Activated naive CD4-positive, alpha-beta T cell treated with anti-CD3 and anti-CD28 coated beads for 36 hours (primary cell): ENCODE measurements at regions not wholly inside any gene's neighbourhood (a gene's known extent, or its start where the extent isn't known, plus 50 kb on each side); places are given as distances from the start of the nearest gene placed in this dataset.
"Not testable (repeated sequence)": the region's sequence is repeated elsewhere in the genome, so short reads cannot be mapped to it uniquely, and the experiment has no call there.

Source experiments
- CTCF ChIA-PET: fragments of 350-600 bp; sonication (Branson Sonifier 250); formaldehyde crosslinking; loops from one replicate; lab custom pipeline; 2021; ENCODE audit warnings: antibody characterized with exemption; lab: Charles Lee
- DNase-seq: peaks from one replicate; pipeline ENCODE4 v3.0.0-alpha.2; 2020
- H3K27ac Mint-ChIP-seq: one replicate; pipeline ENCODE4 v1.8.0; 2021; ENCODE audit warnings: mild to moderate bottlenecking, mixed read lengths
- H3K27me3 Mint-ChIP-seq: one replicate; pipeline ENCODE4 v1.8.0; 2021; ENCODE audit warnings: low read depth, mixed read lengths
- H3K36me3 Mint-ChIP-seq: one replicate; pipeline ENCODE4 v1.8.0; 2021; ENCODE audit warnings: low read depth, mixed read lengths
- H3K4me1 Mint-ChIP-seq: one replicate; pipeline ENCODE4 v1.8.0; 2021; ENCODE audit warnings: low read depth, mixed read lengths
- H3K4me3 Mint-ChIP-seq: one replicate; pipeline ENCODE4 v1.8.0; 2021; ENCODE audit warnings: mild to moderate bottlenecking, moderate library complexity, mixed read lengths
- H3K9me3 Mint-ChIP-seq: one replicate; pipeline ENCODE4 v1.8.0; 2021; ENCODE audit warnings: mixed read lengths
- intact Hi-C: fragments of 100-400 bp; cut with micrococcal nuclease; formaldehyde crosslinking; loops from one replicate; pipeline ENCODE4 v1.15.1; 2023

DNA sequence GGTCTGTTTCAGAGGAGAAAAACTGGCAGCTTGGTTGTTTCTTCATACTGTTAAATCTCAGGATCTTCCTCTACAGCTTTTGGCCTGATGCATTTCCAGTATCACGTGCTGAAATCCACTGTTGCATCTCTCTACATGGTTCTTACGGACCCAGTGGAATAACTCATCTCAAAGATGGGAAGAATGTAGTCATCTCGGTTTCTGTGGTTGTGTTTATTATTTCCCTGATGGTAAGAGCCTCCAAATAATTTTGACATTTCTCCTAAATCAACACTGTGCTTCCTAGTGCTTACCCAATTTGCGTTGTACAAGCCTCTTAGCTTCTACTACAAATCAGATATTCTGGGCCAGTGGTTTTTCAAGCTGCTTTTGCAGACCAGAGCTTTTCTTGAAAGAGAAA, 812.8 kb downstream of the C12orf50 start:
- Mint-ChIP-seq H3K4me1 (no peaks in the 10 kb centered on the region), H3K27ac (no peak overlapping the region), H3K4me3 (no peak overlapping the region), H3K9me3 (no peaks in the 10 kb centered on the region), H3K36me3 (no peaks in the 10 kb centered on the region), H3K27me3 (no peaks in the 10 kb centered on the region)
- intact Hi-C loops: no loop called here
- CTCF ChIA-PET: no interaction called here
- no peak for DNase-seq

DNA sequence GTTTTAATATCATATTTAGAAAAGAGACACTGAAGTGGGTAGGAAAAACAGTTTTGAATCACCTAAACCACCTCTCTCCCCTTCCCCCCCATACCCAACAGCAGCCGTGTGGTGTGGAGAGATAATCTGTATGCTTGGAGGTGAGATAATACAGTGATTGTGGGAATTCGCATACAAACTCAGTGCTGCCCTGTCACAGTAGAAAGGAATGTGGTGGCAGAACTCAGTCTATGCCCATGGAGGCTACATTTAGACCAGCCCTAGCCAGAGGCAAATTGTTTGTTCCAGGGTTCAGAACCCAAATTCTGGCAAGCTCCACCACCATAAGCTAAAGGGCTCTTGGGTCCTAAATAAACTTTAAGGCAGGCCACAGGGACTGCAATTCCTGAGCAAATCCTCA, 827.0 kb downstream of the C12orf50 start:
- H3K4me1 Mint-ChIP-seq: no peaks in the 10 kb centered on the region
- DNase-seq: no peak
- no peak overlapping the region for H3K4me3 Mint-ChIP-seq
- H3K36me3 Mint-ChIP-seq: no peaks in the 10 kb centered on the region
- H3K27ac Mint-ChIP-seq: no peak overlapping the region
- CTCF ChIA-PET: no interaction called here
- H3K9me3 Mint-ChIP-seq: peaks cover 5% of the 10 kb centered on the region
- no peaks in the 10 kb centered on the region for H3K27me3 Mint-ChIP-seq
- intact Hi-C loops: no loop called here

GRCh38 chr12:87201598-87201997, 827.6 kb downstream of the C12orf50 start:
- CTCF ChIA-PET: no interaction called here
- intact Hi-C loops: no loop called here

DNA sequence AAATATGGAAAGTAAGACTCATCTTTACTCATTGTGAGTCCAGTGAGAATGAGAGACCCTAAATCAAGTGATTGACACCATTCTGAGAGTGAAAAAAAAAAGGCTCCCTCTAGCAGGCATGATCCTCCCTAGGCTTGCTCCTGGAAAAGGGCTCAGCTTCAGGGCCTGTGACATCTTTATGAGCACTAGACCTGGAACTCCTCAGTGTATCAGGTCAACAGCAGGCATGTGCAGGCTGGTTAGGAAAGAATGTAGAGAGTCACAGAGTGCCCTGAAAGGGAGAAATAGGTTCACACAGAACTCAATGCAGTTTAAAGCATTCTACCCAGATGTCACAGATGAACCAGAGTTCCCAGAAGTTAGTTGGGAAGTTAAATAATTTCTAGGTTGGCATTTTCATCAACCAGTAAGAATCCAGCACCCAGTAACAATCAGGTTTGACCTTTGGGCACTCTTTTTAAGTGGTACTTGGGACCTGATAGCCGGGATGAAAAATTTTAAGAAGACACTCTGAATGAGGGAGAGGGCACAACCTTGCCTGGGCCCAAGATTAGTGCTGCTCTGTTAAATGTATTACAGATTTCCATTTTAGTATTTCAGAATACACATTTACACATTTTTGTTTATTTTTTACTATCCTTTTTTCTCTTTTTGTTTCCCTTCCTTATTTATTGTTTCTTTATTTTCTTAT, 828.8 kb downstream of the C12orf50 start:
- no peak overlapping the region for H3K27ac Mint-ChIP-seq
- CTCF ChIA-PET: no interaction called here
- intact Hi-C loops: no loop called here
- no peaks in the 10 kb centered on the region for H3K4me1 Mint-ChIP-seq
- no peaks in the 10 kb centered on the region for H3K27me3 Mint-ChIP-seq
- no peak overlapping the region for H3K4me3 Mint-ChIP-seq
- H3K9me3 Mint-ChIP-seq: no peaks in the 10 kb centered on the region
- DNase-seq: no peak
- no peaks in the 10 kb centered on the region for H3K36me3 Mint-ChIP-seq

More at GRCh38 chr12:87201598-87201997, 827.6 kb downstream of the C12orf50 start:
- no peaks in the 10 kb centered on the region for H3K4me1 Mint-ChIP-seq
- no peak overlapping the region for H3K4me3 Mint-ChIP-seq
- H3K27me3 Mint-ChIP-seq: no peaks in the 10 kb centered on the region
- H3K9me3 Mint-ChIP-seq: peaks cover 2% of the 10 kb centered on the region
- no peak overlapping the region for H3K27ac Mint-ChIP-seq
- H3K36me3 Mint-ChIP-seq: no peaks in the 10 kb centered on the region
- no peak for DNase-seq

GRCh38 chr12:87198181-87198580, 831.0 kb downstream of the C12orf50 start:
- intact Hi-C loops: no loop called here
- Mint-ChIP-seq H3K27me3 (no peaks in the 10 kb centered on the region), H3K36me3 (no peaks in the 10 kb centered on the region), H3K27ac (no peak overlapping the region), H3K9me3 (peaks cover 2% of the 10 kb centered on the region), H3K4me1 (no peaks in the 10 kb centered on the region), H3K4me3 (no peak overlapping the region)
- no peak for DNase-seq
- CTCF ChIA-PET: no interaction called here

DNA sequence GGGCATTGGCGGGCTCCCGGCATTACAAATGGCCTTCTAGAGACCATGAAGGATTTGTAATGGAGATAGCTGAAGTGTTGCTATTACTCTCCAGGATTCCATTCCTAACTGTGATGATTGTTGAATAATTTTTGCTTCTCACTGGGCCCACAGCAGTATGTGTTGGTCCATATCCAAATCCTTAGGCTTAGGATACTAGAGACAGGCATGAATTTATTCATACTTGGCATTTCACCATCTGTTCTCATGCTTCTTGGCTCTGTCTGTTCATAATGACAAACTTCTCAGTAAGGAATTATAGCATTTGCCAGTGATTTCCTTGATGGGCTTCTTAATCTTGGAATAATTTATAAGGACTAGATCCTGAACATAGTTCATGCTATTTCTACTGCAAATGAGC, 832.9 kb downstream of the C12orf50 start:
- intact Hi-C loops: no loop called here
- Mint-ChIP-seq H3K27ac (no peak overlapping the region), H3K36me3 (no peaks in the 10 kb centered on the region), H3K9me3 (peaks cover 2% of the 10 kb centered on the region), H3K27me3 (no peaks in the 10 kb centered on the region), H3K4me3 (no peak overlapping the region), H3K4me1 (no peaks in the 10 kb centered on the region)
- CTCF ChIA-PET: no interaction called here
- DNase-seq: no peak

DNA sequence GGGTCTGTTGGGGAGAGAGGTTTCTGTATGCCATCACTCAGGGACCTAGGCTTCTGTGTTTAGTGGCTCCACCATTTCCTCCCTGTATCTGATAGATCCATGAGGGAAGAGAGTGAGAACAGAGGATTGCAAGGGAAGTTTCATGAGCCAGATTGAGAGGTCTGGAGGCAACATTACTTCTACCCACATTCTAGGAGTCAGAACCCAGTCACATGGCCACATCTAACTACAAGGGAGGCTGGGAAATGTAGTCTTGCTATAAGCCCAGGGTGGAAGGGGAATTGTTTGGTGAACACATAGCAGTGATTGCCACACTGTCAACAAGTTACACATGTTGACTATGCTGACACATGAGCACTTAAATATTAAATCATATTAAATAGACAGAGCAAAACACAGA, 834.8 kb downstream of the C12orf50 start:
- intact Hi-C loops, H3K9me3 Mint-ChIP-seq, DNase-seq, H3K36me3 Mint-ChIP-seq, H3K27ac Mint-ChIP-seq, H3K27me3 Mint-ChIP-seq, CTCF ChIA-PET, H3K4me1 Mint-ChIP-seq, H3K4me3 Mint-ChIP-seq: not testable (repeated sequence)

- H3K27me3 Mint-ChIP-seq: no peaks in the 10 kb centered on the region
- no peaks in the 10 kb centered on the region for H3K9me3 Mint-ChIP-seq
- no peaks in the 10 kb centered on the region for H3K36me3 Mint-ChIP-seq
- no peak overlapping the region for H3K4me3 Mint-ChIP-seq
- no peak for DNase-seq
- H3K27ac Mint-ChIP-seq: no peak overlapping the region
- CTCF ChIA-PET: no interaction called here
- intact Hi-C loops: no loop called here
- no peaks in the 10 kb centered on the region for H3K4me1 Mint-ChIP-seq
Observed at GRCh38 chr12:87185367-87185766, 843.8 kb downstream of the C12orf50 start.

GRCh38 chr12:87182696-87183233, 846.4 kb downstream of the C12orf50 start:
- CTCF ChIA-PET: no interaction called here
- intact Hi-C loops: no loop called here
- no peak for DNase-seq

DNA sequence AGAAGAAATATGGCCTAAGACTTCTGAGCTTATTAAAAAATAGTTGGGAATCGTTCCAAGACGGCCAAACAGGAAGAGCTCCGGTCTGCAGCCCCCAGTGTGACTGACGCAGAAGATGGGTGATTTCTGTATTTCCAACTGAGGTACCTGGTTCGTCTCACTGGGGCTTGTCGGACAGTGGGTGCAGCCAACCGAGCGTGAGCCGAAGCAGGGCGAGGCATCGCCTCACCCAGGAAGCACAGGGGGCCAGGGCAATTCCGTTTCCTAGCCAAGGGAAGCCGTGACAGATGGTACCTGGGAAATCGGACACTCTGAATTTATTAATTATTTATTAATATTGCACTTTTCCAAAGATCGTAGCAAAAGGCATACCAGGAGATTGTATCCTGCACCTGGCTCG, 857.8 kb downstream of the C12orf50 start:
- H3K27ac Mint-ChIP-seq: no peak overlapping the region
- intact Hi-C loops: no loop called here
- CTCF ChIA-PET: no interaction called here
- no peaks in the 10 kb centered on the region for H3K36me3 Mint-ChIP-seq
- no peaks in the 10 kb centered on the region for H3K27me3 Mint-ChIP-seq
- peaks cover 27% of the 10 kb centered on the region for H3K9me3 Mint-ChIP-seq
- H3K4me1 Mint-ChIP-seq: no peaks in the 10 kb centered on the region
- DNase-seq: no peak
- H3K4me3 Mint-ChIP-seq: no peak overlapping the region

More at GRCh38 chr12:87182696-87183233, 846.4 kb downstream of the C12orf50 start:
- Mint-ChIP-seq H3K4me1 (no peaks in the 10 kb centered on the region), H3K27me3 (no peaks in the 10 kb centered on the region), H3K27ac (no peak overlapping the region), H3K9me3 (no peaks in the 10 kb centered on the region), H3K36me3 (no peaks in the 10 kb centered on the region), H3K4me3 (no peak overlapping the region)

GRCh38 chr12:87169010-87169409, 860.2 kb downstream of the C12orf50 start:
- DNase-seq: no peak
- intact Hi-C loops: no loop called here
- Mint-ChIP-seq H3K36me3 (no peaks in the 10 kb centered on the region), H3K27me3 (no peaks in the 10 kb centered on the region), H3K4me3 (no peak overlapping the region), H3K4me1 (no peaks in the 10 kb centered on the region), H3K27ac (no peak overlapping the region), H3K9me3 (peaks cover 18% of the 10 kb centered on the region)
- CTCF ChIA-PET: no interaction called here

DNA sequence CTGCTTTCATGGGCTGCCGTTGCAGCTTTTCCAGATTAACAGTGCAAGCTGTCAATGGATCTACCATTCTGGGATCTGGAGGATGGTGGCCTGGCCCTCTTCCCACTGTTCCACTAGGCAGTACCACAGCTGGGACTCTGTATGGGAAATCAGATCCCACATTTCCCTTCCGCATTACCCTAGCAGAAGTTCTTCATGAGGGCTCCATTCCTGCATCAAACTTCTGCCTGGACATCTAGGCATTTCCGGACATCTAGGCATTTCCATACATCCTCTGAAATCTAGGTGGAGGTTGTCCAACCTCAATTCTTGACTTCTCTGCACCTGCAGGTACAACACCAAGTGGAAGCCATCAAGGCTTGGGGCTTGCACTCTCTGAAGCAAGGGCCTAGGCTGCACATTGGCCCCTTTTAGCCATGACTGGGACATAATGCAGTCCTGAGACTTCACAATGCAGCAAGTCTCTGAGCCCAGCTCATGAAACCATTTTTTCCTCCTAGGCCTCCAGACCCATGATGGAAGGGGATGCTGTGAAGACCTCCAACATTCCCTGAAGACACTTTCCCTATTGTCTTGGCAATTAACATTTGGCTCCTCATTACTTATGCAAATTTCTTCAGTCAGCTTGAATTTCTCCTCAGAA, 863.3 kb downstream of the C12orf50 start:
- Mint-ChIP-seq H3K36me3 (no peaks in the 10 kb centered on the region), H3K4me3 (no peak overlapping the region), H3K9me3 (peaks cover 15% of the 10 kb centered on the region), H3K27ac (no peak overlapping the region), H3K27me3 (no peaks in the 10 kb centered on the region), H3K4me1 (no peaks in the 10 kb centered on the region)
- DNase-seq: no peak
- intact Hi-C loops: no loop called here
- CTCF ChIA-PET: no interaction called here

GRCh38 chr12:87163122-87163521, 866.1 kb downstream of the C12orf50 start:
- Mint-ChIP-seq H3K4me1 (no peaks in the 10 kb centered on the region), H3K27me3 (no peaks in the 10 kb centered on the region), H3K27ac (no peak overlapping the region), H3K9me3 (peaks cover 12% of the 10 kb centered on the region), H3K4me3 (no peak overlapping the region), H3K36me3 (no peaks in the 10 kb centered on the region)
- CTCF ChIA-PET: no interaction called here
- intact Hi-C loops: no loop called here
- no peak for DNase-seq
